ENCODE measurements at regions not wholly inside any gene's neighbourhood (a gene's known extent, or its start where the extent isn't known, plus 50 kb on each side); places are given as distances from the start of the nearest gene placed in this dataset.

DNA sequence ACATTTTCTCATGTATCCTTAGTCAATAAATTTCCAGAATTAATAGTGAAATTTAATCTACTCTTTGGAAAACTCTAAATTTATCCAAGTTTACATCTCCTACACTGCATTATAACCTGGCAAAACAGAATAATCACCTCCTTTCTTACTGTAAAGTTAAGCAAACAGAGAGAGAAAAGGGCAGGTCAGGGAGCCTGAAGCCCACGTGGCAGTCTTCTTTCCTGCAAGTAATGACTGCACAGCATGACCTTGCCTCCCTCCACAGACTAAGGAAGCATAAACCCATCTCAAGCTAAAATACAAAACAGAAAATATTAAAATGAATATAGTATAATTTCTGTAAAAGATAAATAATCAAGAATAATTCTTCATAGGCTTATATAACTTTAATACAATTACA lies 1153.0 kb downstream of the C4orf33 start:
- TF ChIP-seq, protein P1, sequence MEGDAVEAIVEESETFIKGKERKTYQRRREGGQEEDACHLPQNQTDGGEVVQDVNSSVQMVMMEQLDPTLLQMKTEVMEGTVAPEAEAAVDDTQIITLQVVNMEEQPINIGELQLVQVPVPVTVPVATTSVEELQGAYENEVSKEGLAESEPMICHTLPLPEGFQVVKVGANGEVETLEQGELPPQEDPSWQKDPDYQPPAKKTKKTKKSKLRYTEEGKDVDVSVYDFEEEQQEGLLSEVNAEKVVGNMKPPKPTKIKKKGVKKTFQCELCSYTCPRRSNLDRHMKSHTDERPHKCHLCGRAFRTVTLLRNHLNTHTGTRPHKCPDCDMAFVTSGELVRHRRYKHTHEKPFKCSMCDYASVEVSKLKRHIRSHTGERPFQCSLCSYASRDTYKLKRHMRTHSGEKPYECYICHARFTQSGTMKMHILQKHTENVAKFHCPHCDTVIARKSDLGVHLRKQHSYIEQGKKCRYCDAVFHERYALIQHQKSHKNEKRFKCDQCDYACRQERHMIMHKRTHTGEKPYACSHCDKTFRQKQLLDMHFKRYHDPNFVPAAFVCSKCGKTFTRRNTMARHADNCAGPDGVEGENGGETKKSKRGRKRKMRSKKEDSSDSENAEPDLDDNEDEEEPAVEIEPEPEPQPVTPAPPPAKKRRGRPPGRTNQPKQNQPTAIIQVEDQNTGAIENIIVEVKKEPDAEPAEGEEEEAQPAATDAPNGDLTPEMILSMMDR (tag by site-specific recombination; IDR thresholded peaks at IDR 0.05): no peak
- no peak for TF ChIP-seq ZNF274 (IDR thresholded peaks at IDR 0.05; ENCODE audit: low read length)
- TF ChIP-seq ZNF274 (tag by site-specific recombination; IDR thresholded peaks at IDR 0.05; ENCODE audit: borderline replicate concordance): no peak
- TF ChIP-seq TCF7L2 (IDR thresholded peaks at IDR 0.05; ENCODE audit: borderline replicate concordance, low read depth, low read length): no peak
- no peak for TF ChIP-seq ZBTB17 (tag by site-specific recombination; IDR thresholded peaks at IDR 0.05)
- TF ChIP-seq ZNF48 (tag by site-specific recombination; IDR thresholded peaks at IDR 0.05): no peak
- TF ChIP-seq ZNF777 (tag by site-specific recombination; IDR thresholded peaks at IDR 0.05; ENCODE audit: borderline replicate concordance): no peak
- no peak for TF ChIP-seq ZNF660 (tag by site-specific recombination; IDR thresholded peaks at IDR 0.05)
- TF ChIP-seq YY1 (tag by site-specific recombination; IDR thresholded peaks at IDR 0.05): no peak
- no peak for TF ChIP-seq GLI4 (tag by site-specific recombination; IDR thresholded peaks at IDR 0.05)
- TF ChIP-seq ZBTB7A (tag by site-specific recombination; IDR thresholded peaks at IDR 0.05; ENCODE audit: low read depth): no peak
- TF ChIP-seq, protein P2, sequence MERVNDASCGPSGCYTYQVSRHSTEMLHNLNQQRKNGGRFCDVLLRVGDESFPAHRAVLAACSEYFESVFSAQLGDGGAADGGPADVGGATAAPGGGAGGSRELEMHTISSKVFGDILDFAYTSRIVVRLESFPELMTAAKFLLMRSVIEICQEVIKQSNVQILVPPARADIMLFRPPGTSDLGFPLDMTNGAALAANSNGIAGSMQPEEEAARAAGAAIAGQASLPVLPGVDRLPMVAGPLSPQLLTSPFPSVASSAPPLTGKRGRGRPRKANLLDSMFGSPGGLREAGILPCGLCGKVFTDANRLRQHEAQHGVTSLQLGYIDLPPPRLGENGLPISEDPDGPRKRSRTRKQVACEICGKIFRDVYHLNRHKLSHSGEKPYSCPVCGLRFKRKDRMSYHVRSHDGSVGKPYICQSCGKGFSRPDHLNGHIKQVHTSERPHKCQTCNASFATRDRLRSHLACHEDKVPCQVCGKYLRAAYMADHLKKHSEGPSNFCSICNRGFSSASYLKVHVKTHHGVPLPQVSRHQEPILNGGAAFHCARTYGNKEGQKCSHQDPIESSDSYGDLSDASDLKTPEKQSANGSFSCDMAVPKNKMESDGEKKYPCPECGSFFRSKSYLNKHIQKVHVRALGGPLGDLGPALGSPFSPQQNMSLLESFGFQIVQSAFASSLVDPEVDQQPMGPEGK (tag by site-specific recombination; IDR thresholded peaks at IDR 0.05): no peak

Measured in HEK293 (cell line).